KMS-11 (cell line): ENCODE measurements at regions not wholly inside any gene's neighbourhood (a gene's known extent, or its start where the extent isn't known, plus 50 kb on each side); places are given as distances from the start of the nearest gene placed in this dataset.

Experiments used
- H2AFZ ChIP-seq: fragments of 200-600 bp; sonication (generic); 2 replicates; pipeline ENCODE4 v1.6.1; 2016; ENCODE audit warnings: antibody characterized with exemption, mixed run types, low read depth
- H3K27ac ChIP-seq: fragments of 200-600 bp; sonication (generic); 2 replicates; pipeline ENCODE4 v1.6.1; 2016; ENCODE audit warnings: mild to moderate bottlenecking, mixed run types
- H3K27me3 ChIP-seq: fragments of 200-600 bp; sonication (generic); 2 replicates; pipeline ENCODE4 v1.6.1; 2017; ENCODE audit warnings: mild to moderate bottlenecking, low read depth, mixed run types, moderate library complexity; ENCODE audit not compliant: insufficient read depth
- H3K36me3 ChIP-seq: fragments of 200-600 bp; sonication (generic); 2 replicates; pipeline ENCODE4 v1.6.1; 2017; ENCODE audit warnings: mild to moderate bottlenecking, mixed run types; ENCODE audit not compliant: insufficient read depth
- H3K4me1 ChIP-seq: fragments of 200-600 bp; sonication (generic); 2 replicates; pipeline ENCODE4 v1.6.1; 2016; ENCODE audit warnings: mild to moderate bottlenecking, low read depth, mixed run types; ENCODE audit not compliant: poor library complexity, severe bottlenecking
- H3K4me2 ChIP-seq: fragments of 200-600 bp; sonication (generic); 2 replicates; pipeline ENCODE4 v1.7.0; 2016; ENCODE audit warnings: mild to moderate bottlenecking, mixed run types
- H3K4me3 ChIP-seq: fragments of 200-600 bp; sonication (generic); IDR thresholded peaks from 2 replicates; pipeline ENCODE4 v1.6.1; 2017; ENCODE audit warnings: low read depth, low read length, mixed read lengths; ENCODE audit not compliant: insufficient read depth
- H3K79me2 ChIP-seq: fragments of 200-600 bp; sonication (generic); 2 replicates; pipeline ENCODE4 v1.6.1; 2016; ENCODE audit warnings: low read depth, mixed run types; ENCODE audit not compliant: insufficient read depth
- H3K9ac ChIP-seq: fragments of 200-600 bp; sonication (generic); 2 replicates; pipeline ENCODE4 v1.6.1; 2016; ENCODE audit warnings: mild to moderate bottlenecking, mixed run types
- H4K20me1 ChIP-seq: fragments of 200-600 bp; sonication (generic); 2 replicates; pipeline ENCODE4 v1.6.1; 2016; ENCODE audit warnings: mild to moderate bottlenecking, mixed run types; ENCODE audit not compliant: insufficient read depth
- TF ChIP-seq, protein P1 (sequence below): fragments of 200-600 bp; sonication (generic); conservative IDR thresholded peaks from 2 replicates; pipeline ENCODE4 v1.6.1; 2017; ENCODE audit warnings: low read depth, mild to moderate bottlenecking, antibody characterized with exemption, low read length, moderate library complexity, mixed read lengths

DNA sequence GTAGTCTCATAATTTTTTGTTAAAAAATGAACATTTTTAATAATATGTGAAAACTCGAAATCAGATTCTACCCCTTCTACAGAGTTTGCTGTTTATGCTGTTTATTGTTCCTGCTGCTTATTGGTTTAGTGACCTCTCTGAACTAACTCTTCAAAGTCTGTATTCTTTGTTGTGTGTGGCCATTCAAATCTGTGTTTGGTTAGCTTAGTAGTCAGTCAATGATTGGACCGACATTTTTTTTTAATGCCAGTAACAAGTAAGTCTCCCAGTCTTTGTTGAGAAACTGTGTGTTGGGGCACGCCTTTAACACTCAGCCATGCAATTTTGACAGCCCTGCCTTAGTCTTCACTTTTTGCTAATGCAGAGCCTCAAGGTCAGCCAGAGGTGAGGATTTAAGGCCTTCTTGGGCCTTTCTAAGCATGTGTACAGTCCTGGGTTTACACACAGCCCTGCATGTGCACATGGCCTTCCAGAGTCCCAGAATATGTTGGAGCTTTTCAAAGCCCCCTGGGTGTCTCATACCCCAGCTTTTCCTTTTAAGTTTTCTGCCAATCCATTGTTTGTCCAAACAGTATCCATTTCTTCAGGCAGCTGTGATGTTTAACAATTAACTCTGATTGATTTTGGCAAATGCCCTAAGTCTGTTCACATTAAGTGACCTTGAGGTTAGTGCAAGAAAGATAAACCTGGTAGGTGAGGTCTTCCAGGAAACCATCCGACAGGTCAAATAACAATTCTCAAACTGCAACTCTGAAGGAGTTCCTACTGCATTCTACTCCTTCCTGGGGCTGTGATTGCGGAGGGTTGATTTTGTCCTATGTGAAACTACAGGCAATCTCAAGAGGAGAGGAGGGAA, 389.3 kb downstream of the PMP22 start:
- TF ChIP-seq, protein P1, sequence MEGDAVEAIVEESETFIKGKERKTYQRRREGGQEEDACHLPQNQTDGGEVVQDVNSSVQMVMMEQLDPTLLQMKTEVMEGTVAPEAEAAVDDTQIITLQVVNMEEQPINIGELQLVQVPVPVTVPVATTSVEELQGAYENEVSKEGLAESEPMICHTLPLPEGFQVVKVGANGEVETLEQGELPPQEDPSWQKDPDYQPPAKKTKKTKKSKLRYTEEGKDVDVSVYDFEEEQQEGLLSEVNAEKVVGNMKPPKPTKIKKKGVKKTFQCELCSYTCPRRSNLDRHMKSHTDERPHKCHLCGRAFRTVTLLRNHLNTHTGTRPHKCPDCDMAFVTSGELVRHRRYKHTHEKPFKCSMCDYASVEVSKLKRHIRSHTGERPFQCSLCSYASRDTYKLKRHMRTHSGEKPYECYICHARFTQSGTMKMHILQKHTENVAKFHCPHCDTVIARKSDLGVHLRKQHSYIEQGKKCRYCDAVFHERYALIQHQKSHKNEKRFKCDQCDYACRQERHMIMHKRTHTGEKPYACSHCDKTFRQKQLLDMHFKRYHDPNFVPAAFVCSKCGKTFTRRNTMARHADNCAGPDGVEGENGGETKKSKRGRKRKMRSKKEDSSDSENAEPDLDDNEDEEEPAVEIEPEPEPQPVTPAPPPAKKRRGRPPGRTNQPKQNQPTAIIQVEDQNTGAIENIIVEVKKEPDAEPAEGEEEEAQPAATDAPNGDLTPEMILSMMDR = no peak
- no peak overlapping the region for H3K4me2 ChIP-seq
- H3K9ac ChIP-seq = no peak overlapping the region
- no peak overlapping the region for H3K4me3 ChIP-seq
- H3K36me3 ChIP-seq = no peaks in the 10 kb centered on the region
- H4K20me1 ChIP-seq = no peaks in the 10 kb centered on the region
- no peak overlapping the region for H3K27ac ChIP-seq
- H3K79me2 ChIP-seq = no peaks in the 10 kb centered on the region
- H3K27me3 ChIP-seq = no peaks in the 10 kb centered on the region
- H3K4me1 ChIP-seq = no peaks in the 10 kb centered on the region
- H2AFZ ChIP-seq = no peak overlapping the region

DNA sequence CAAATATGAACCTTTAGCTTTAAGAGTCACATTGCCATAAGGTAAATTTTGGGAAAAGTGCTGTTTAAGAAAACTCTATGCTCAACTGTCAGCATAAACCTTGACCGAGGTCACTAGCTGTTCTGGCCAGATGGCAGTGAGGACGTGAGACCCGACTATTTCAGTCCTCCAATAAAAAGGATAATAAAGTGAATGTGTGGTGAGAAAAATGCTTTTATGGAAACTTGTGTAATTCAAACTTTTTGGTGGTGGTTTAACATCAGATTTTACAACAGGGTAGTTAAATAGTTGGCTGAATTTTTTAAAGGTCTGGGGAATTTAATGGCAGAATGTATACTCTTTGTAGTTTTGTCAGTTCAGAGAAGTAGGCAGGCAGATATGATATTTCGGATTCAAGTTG, 391.1 kb downstream of the PMP22 start:
- Histone ChIP-seq H4K20me1 (no peaks in the 10 kb centered on the region), H3K79me2 (no peaks in the 10 kb centered on the region), H3K27ac (no peak overlapping the region), H3K27me3 (no peaks in the 10 kb centered on the region), H2AFZ (no peak overlapping the region), H3K4me3 (no peak overlapping the region), H3K4me2 (no peak overlapping the region), H3K4me1 (no peaks in the 10 kb centered on the region), H3K36me3 (no peaks in the 10 kb centered on the region), H3K9ac (no peak overlapping the region)
- TF ChIP-seq, protein P1 = no peak

DNA sequence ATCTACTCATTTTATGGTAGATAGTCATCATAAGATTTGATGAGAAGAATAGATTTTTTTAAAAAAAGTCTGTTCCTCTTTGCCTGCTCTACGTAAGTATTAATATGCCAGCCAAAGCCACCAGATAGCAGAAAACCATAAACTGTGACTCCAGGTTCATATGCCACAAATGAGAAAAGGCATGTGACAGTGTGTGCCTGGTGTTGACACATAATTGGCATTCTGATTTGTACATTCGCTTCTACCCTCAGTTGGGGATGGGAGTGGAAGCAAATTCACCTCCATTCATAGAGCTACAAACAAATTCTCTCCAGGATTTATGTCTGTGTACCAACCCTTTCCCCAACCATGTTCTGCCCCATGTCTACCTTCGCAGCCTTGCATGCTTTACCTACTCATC, 391.6 kb downstream of the PMP22 start:
- H3K9ac ChIP-seq = no peak overlapping the region
- H3K36me3 ChIP-seq = no peaks in the 10 kb centered on the region
- H3K27ac ChIP-seq = no peak overlapping the region
- H2AFZ ChIP-seq = no peak overlapping the region
- H3K79me2 ChIP-seq = no peaks in the 10 kb centered on the region
- no peaks in the 10 kb centered on the region for H3K4me1 ChIP-seq
- no peaks in the 10 kb centered on the region for H4K20me1 ChIP-seq
- H3K27me3 ChIP-seq = no peaks in the 10 kb centered on the region
- no peak overlapping the region for H3K4me3 ChIP-seq
- TF ChIP-seq, protein P1 = no peak
- H3K4me2 ChIP-seq = no peak overlapping the region

DNA sequence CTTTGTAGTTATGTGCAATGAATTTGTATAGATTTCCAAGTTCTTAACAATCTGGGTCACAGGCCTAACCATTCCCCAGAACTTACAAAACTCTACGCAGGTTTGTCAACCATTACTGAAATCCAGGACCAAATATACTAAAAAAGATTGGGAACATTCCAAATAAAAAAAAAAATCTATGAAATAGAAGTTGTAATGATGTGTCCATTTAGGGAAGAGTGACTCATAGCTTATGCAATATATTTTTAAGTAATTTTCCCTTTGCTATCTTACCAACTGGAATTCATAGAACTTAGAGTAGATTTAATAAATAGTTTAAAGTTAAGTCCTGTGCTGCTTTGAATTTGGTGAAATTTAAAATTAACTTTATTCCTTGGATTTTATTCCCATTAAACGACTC, 393.2 kb downstream of the PMP22 start:
- no peak overlapping the region for H2AFZ ChIP-seq
- H3K79me2 ChIP-seq = no peaks in the 10 kb centered on the region
- H3K36me3 ChIP-seq = no peaks in the 10 kb centered on the region
- no peaks in the 10 kb centered on the region for H3K4me1 ChIP-seq
- TF ChIP-seq, protein P1 = no peak
- H3K27me3 ChIP-seq = no peaks in the 10 kb centered on the region
- no peak overlapping the region for H3K4me2 ChIP-seq
- no peak overlapping the region for H3K4me3 ChIP-seq
- H4K20me1 ChIP-seq = no peaks in the 10 kb centered on the region
- H3K27ac ChIP-seq = no peak overlapping the region
- no peak overlapping the region for H3K9ac ChIP-seq
